GM12878 (cell line): ENCODE measurements at regions not wholly inside any gene's neighbourhood (a gene's known extent, or its start where the extent isn't known, plus 50 kb on each side); places are given as distances from the start of the nearest gene placed in this dataset.
"Not testable (repeated sequence)": the region's sequence is repeated elsewhere in the genome, so short reads cannot be mapped to it uniquely, and the experiment has no call there.

Experiments
- CBX5 ChIP-seq: sonication (generic); IDR thresholded peaks from 2 replicates; pipeline ENCODE4 v1.6.1; 2016; ENCODE audit warnings: low read depth, moderate library complexity, mild to moderate bottlenecking, inconsistent platforms
- NBN ChIP-seq: fragments of 450-650 bp; IDR thresholded peaks from 2 replicates; pipeline ENCODE4 v1.6.1; 2016
- NRF1 ChIP-seq: conservative IDR thresholded peaks from 2 replicates; pipeline ENCODE4 v1.6.1; 2011; ENCODE audit warnings: mild to moderate bottlenecking, low read depth, low read length, improper control_type of control experiment
- RAD21 ChIP-seq: IDR thresholded peaks from 2 replicates; pipeline ENCODE4 v1.6.1; 2011; ENCODE audit warnings: mild to moderate bottlenecking, low read depth, low read length, moderate library complexity; ENCODE audit not compliant: insufficient read depth
- ZNF24 ChIP-seq: fragments of 450-650 bp; IDR thresholded peaks from 2 replicates; pipeline ENCODE4 v1.6.1; 2017; ENCODE audit warnings: antibody characterized with exemption, mild to moderate bottlenecking
- TF ChIP-seq, protein P1 (sequence below): IDR thresholded peaks from 2 replicates; pipeline ENCODE4 v1.6.1; 2012; ENCODE audit warnings: mild to moderate bottlenecking, low read depth, low read length

DNA sequence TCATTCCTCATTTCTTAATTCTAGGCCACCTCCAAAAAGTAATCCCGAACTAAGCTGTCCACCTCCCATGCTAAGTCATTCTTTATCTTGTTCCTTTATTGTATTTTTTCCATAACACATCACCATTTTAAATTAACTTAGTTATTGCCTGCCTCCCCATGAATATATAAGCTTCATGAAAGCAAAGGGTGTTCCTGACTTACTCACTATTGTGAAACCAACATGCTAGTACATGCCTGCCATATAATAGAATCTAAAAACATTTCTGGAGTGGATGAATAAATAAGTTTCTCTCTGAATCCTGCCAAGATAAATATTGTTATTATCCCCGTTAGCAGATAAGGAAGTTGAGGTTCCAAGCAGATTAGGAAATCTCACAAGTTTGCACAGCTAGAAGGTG lies 232.1 kb downstream of the NPIPA8 start:
- not testable (repeated sequence) for TF ChIP-seq ZNF24, NRF1, RAD21, NBN, CBX5
- TF ChIP-seq, protein P1, sequence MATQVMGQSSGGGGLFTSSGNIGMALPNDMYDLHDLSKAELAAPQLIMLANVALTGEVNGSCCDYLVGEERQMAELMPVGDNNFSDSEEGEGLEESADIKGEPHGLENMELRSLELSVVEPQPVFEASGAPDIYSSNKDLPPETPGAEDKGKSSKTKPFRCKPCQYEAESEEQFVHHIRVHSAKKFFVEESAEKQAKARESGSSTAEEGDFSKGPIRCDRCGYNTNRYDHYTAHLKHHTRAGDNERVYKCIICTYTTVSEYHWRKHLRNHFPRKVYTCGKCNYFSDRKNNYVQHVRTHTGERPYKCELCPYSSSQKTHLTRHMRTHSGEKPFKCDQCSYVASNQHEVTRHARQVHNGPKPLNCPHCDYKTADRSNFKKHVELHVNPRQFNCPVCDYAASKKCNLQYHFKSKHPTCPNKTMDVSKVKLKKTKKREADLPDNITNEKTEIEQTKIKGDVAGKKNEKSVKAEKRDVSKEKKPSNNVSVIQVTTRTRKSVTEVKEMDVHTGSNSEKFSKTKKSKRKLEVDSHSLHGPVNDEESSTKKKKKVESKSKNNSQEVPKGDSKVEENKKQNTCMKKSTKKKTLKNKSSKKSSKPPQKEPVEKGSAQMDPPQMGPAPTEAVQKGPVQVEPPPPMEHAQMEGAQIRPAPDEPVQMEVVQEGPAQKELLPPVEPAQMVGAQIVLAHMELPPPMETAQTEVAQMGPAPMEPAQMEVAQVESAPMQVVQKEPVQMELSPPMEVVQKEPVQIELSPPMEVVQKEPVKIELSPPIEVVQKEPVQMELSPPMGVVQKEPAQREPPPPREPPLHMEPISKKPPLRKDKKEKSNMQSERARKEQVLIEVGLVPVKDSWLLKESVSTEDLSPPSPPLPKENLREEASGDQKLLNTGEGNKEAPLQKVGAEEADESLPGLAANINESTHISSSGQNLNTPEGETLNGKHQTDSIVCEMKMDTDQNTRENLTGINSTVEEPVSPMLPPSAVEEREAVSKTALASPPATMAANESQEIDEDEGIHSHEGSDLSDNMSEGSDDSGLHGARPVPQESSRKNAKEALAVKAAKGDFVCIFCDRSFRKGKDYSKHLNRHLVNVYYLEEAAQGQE, result not testable (repeated sequence)
